ENCODE measurements at regions not wholly inside any gene's neighbourhood (a gene's known extent, or its start where the extent isn't known, plus 50 kb on each side); places are given as distances from the start of the nearest gene placed in this dataset.

GRCh38 chr9:14499976-14500375, 186.0 kb upstream of the NFIB start:
- DNase-seq (ENCODE audit: extremely low spot score, unreplicated experiment), result no peak
- Mint-ChIP-seq H3K4me3 (ENCODE audit: unreplicated experiment) (no peak overlapping the region), H3K9me3 (ENCODE audit: unreplicated experiment) (peaks cover 3% of the 10 kb centered on the region), H3K36me3 (ENCODE audit: unreplicated experiment) (no peaks in the 10 kb centered on the region), H3K27ac (ENCODE audit: unreplicated experiment) (no peak overlapping the region), H3K4me1 (ENCODE audit: unreplicated experiment) (no peaks in the 10 kb centered on the region), H3K27me3 (ENCODE audit: unreplicated experiment) (peaks cover 37% of the 10 kb centered on the region)
- TF ChIP-seq CTCF (IDR thresholded peaks at IDR 0.05), result no peak

DNA sequence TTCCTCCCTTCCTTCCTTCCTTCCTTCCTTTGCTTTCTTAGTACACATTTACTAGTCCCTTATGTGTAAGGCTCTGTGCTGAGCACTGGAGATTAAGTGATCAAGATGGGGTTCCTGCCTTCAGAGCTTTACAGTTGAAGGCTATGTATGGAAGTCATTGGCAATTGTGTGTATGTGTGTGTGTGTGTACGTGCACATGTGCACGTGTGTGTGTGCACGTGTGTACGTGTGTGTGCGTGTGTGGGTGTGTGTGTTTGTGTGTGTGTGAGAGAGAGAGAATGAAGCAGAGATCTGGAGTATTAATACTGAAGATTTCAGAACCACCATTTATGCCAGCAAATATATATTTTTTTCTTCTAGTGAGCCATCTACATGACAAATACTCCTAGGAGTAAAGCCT, 184.9 kb upstream of the NFIB start:
- Mint-ChIP-seq H3K4me3 (ENCODE audit: unreplicated experiment) (no peak overlapping the region), H3K27me3 (ENCODE audit: unreplicated experiment) (peaks cover 32% of the 10 kb centered on the region), H3K36me3 (ENCODE audit: unreplicated experiment) (no peaks in the 10 kb centered on the region), H3K9me3 (ENCODE audit: unreplicated experiment) (no peaks in the 10 kb centered on the region), H3K4me1 (ENCODE audit: unreplicated experiment) (no peaks in the 10 kb centered on the region), H3K27ac (ENCODE audit: unreplicated experiment) (no peak overlapping the region)
- no peak for DNase-seq (ENCODE audit: extremely low spot score, unreplicated experiment)
- TF ChIP-seq CTCF (IDR thresholded peaks at IDR 0.05), result no peak

GRCh38 chr9:14497476-14497875, 183.5 kb upstream of the NFIB start:
- peaks cover 24% of the 10 kb centered on the region for H3K27me3 Mint-ChIP-seq (ENCODE audit: unreplicated experiment)
- H3K4me1 Mint-ChIP-seq (ENCODE audit: unreplicated experiment), result no peaks in the 10 kb centered on the region
- DNase-seq (ENCODE audit: extremely low spot score, unreplicated experiment), result no peak
- H3K36me3 Mint-ChIP-seq (ENCODE audit: unreplicated experiment), result no peaks in the 10 kb centered on the region
- no peaks in the 10 kb centered on the region for H3K9me3 Mint-ChIP-seq (ENCODE audit: unreplicated experiment)
- no peak overlapping the region for H3K4me3 Mint-ChIP-seq (ENCODE audit: unreplicated experiment)
- no peak overlapping the region for H3K27ac Mint-ChIP-seq (ENCODE audit: unreplicated experiment)
- no peak for TF ChIP-seq CTCF (IDR thresholded peaks at IDR 0.05)

GRCh38 chr9:14488421-14489190, 174.7 kb upstream of the NFIB start:
- H3K4me1 Mint-ChIP-seq (ENCODE audit: unreplicated experiment), result no peaks in the 10 kb centered on the region
- H3K4me3 Mint-ChIP-seq (ENCODE audit: unreplicated experiment), result no peak overlapping the region

More at GRCh38 chr9:14488421-14489190, 174.7 kb upstream of the NFIB start:
- DNase-seq (ENCODE audit: extremely low spot score, unreplicated experiment), result no peak
- no peak for TF ChIP-seq CTCF (IDR thresholded peaks at IDR 0.05)
- peaks cover 8% of the 10 kb centered on the region for H3K27me3 Mint-ChIP-seq (ENCODE audit: unreplicated experiment)
- H3K9me3 Mint-ChIP-seq (ENCODE audit: unreplicated experiment), result no peaks in the 10 kb centered on the region
- H3K27ac Mint-ChIP-seq (ENCODE audit: unreplicated experiment), result no peak overlapping the region
- no peaks in the 10 kb centered on the region for H3K36me3 Mint-ChIP-seq (ENCODE audit: unreplicated experiment)
